ENCODE measurements at regions not wholly inside any gene's neighbourhood (a gene's known extent, or its start where the extent isn't known, plus 50 kb on each side); places are given as distances from the start of the nearest gene placed in this dataset.

DNA sequence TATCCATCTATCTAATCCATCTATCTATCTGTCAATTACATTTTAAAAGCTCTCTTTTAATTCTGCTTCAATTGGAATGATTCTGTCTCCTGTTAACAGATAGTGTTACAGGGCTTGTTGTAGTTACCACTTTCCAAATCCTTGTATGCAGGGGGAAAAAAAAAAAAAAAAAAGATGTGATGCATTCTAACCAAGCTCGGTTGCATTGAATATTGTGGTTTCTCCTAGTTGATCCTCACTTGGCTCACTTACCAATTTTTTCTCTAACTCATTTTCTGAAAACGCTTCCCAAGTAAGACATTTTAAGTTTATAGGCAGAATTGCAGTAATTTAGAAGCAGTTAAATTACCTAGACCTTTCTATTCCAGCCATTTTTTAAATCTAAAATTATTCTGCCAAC is 327.9 kb upstream of the PITX2 start:
- H3K36me3 ChIP-seq (ENCODE audit: control insufficient read depth in 2 of 2, extremely low read depth in 1 of 2, insufficient read depth in 2 of 2, low read length in 2 of 2) = no peaks in the 10 kb centered on the region
- no peaks in the 10 kb centered on the region for H3K79me2 ChIP-seq (ENCODE audit: control insufficient read depth, insufficient read depth, low read length)
- H3K4me1 ChIP-seq (ENCODE audit: control insufficient read depth, extremely low read depth, insufficient read depth, low read length) = no peaks in the 10 kb centered on the region
- no peaks in the 10 kb centered on the region for H4K20me1 ChIP-seq (replicated peaks; ENCODE audit: control insufficient read depth, extremely low read depth, insufficient read depth, low read length)
- no peaks in the 10 kb centered on the region for H3K9me1 ChIP-seq (replicated peaks; ENCODE audit: control insufficient read depth, extremely low read depth, insufficient read depth, low read length)
- no peak overlapping the region for H3K4me2 ChIP-seq (ENCODE audit: insufficient read depth, low read length)
- dilution Hi-C loops (cut with MboI; ENCODE audit: extremely low pct_ligation_motif_present, low sequenced_read_pairs) = no loop called here
- no peaks in the 10 kb centered on the region for H3K9me3 ChIP-seq (replicated peaks; ENCODE audit: control insufficient read depth, insufficient read depth, low read length)
- ChIA-PET POLR2A (no interaction called here), CTCF (interaction anchor here (1.3 kb wide), 1 partner anchor 284 kb away, joined by 3 read pairs; no protein-coding TSS in a partner anchor)
- BruUV-seq (replicated peaks) = no TSS peak
- FAIRE-seq (no peak), DNase-seq (ENCODE audit: low read depth, low spot score) (no peak)
- TF ChIP-seq POLR2AphosphoS5 (IDR thresholded peaks at IDR 0.05; ENCODE audit: insufficient read depth, low read depth, low read length) (no peak), FOS (IDR thresholded peaks at IDR 0.05; ENCODE audit: borderline replicate concordance, insufficient read depth, low read length) (no peak), MAX (IDR thresholded peaks at IDR 0.05; ENCODE audit: insufficient read depth, insufficient read length) (no peak), JUN (IDR thresholded peaks at IDR 0.05; ENCODE audit: borderline replicate concordance, insufficient read depth, insufficient read length, low read depth) (no peak), EZH2 (IDR thresholded peaks at IDR 0.05; ENCODE audit: borderline replicate concordance, low read depth, low read length, severe bottlenecking) (no peak), POLR2A (IDR thresholded peaks at IDR 0.05; ENCODE audit: low read depth, low read length) (no peak), MYC (IDR thresholded peaks at IDR 0.05; ENCODE audit: low read depth, low read length) (no peak), GATA2 (IDR thresholded peaks at IDR 0.05; ENCODE audit: insufficient read depth, insufficient read length, low read depth, low read length) (no peak)
- TF ChIP-seq, protein P1, sequence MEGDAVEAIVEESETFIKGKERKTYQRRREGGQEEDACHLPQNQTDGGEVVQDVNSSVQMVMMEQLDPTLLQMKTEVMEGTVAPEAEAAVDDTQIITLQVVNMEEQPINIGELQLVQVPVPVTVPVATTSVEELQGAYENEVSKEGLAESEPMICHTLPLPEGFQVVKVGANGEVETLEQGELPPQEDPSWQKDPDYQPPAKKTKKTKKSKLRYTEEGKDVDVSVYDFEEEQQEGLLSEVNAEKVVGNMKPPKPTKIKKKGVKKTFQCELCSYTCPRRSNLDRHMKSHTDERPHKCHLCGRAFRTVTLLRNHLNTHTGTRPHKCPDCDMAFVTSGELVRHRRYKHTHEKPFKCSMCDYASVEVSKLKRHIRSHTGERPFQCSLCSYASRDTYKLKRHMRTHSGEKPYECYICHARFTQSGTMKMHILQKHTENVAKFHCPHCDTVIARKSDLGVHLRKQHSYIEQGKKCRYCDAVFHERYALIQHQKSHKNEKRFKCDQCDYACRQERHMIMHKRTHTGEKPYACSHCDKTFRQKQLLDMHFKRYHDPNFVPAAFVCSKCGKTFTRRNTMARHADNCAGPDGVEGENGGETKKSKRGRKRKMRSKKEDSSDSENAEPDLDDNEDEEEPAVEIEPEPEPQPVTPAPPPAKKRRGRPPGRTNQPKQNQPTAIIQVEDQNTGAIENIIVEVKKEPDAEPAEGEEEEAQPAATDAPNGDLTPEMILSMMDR (IDR thresholded peaks at IDR 0.05; ENCODE audit: extremely low read depth in 1 of 2, insufficient read depth in 1 of 2, low read depth in 1 of 2, low read length in 2 of 2) = no peak
- no peak overlapping the region for H3K9ac ChIP-seq (replicated peaks; ENCODE audit: extremely low read depth, insufficient read depth, low read length)
- no peaks in the 10 kb centered on the region for H3K27me3 ChIP-seq (ENCODE audit: control insufficient read depth in 2 of 2, insufficient read depth in 2 of 2, low read length in 2 of 2)
- intact Hi-C loops (cut with micrococcal nuclease) = no loop called here
- no peak overlapping the region for H3K27ac ChIP-seq (ENCODE audit: insufficient read depth, low read depth, low read length)
- H2AFZ ChIP-seq (ENCODE audit: low read depth, low read length) = no peak overlapping the region
- no peak overlapping the region for H3K4me3 ChIP-seq (replicated peaks in 1 of 3; ENCODE audit: insufficient read depth in 1 of 3, low read depth in 1 of 3, low read length in 3 of 3)

All from endothelial cell of umbilical vein (primary cell).